ENCODE measurements at regions not wholly inside any gene's neighbourhood (a gene's known extent, or its start where the extent isn't known, plus 50 kb on each side); places are given as distances from the start of the nearest gene placed in this dataset.

GRCh38 chr14:87635442-87635841, 357.5 kb downstream of the GALC start:
- no peak overlapping the region for H3K4me3 Mint-ChIP-seq
- POLR2A ChIA-PET = no interaction called here
- H3K4me1 Mint-ChIP-seq = no peaks in the 10 kb centered on the region
- H3K9me3 Mint-ChIP-seq = no peaks in the 10 kb centered on the region
- DNase-seq (no peak), ATAC-seq (ENCODE audit: low read depth) (no peak)
- intact Hi-C loops (cut with micrococcal nuclease) = no loop called here
- CTCF ChIA-PET = no interaction called here
- H3K27me3 Mint-ChIP-seq = no peaks in the 10 kb centered on the region
- no peak for TF ChIP-seq CTCF (IDR thresholded peaks at IDR 0.05)
- no peaks in the 10 kb centered on the region for H3K36me3 Mint-ChIP-seq (ENCODE audit: low read depth)
- H3K27ac Mint-ChIP-seq = no peak overlapping the region

DNA sequence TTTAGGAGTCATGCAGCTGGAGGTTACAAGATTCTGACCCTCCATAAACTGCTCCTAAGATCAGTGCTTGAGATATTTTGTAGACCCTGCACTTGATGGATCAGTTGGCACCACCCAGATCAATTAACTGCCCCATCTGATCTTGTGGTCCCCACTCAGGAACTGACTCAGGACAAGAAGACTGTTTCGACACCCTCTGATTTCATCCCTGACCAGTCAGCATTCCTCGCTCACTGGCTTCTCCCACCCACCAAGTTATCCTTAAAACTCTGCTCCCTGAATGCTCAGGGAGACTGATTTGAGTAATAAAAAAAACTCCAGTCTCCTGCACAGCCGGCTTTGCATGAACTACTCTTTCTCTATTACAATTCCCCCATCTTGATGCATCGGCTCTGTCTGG, 360.2 kb downstream of the GALC start:
- ChIA-PET POLR2A (no interaction called here), CTCF (no interaction called here)
- DNase-seq (no peak), ATAC-seq (ENCODE audit: low read depth) (no peak)
- H3K36me3 Mint-ChIP-seq (ENCODE audit: low read depth) = no peaks in the 10 kb centered on the region
- H3K27me3 Mint-ChIP-seq = no peaks in the 10 kb centered on the region
- H3K4me3 Mint-ChIP-seq = no peak overlapping the region
- no peaks in the 10 kb centered on the region for H3K4me1 Mint-ChIP-seq
- no peak overlapping the region for H3K27ac Mint-ChIP-seq
- intact Hi-C loops (cut with micrococcal nuclease) = no loop called here
- no peak for TF ChIP-seq CTCF (IDR thresholded peaks at IDR 0.05)
- H3K9me3 Mint-ChIP-seq = peaks cover 2% of the 10 kb centered on the region

GRCh38 chr14:87630846-87631245, 362.1 kb downstream of the GALC start:
- ATAC-seq (ENCODE audit: low read depth) = no peak
- Mint-ChIP-seq H3K9me3 (peaks cover 2% of the 10 kb centered on the region), H3K27ac (no peak overlapping the region), H3K4me3 (no peak overlapping the region), H3K36me3 (ENCODE audit: low read depth) (no peaks in the 10 kb centered on the region), H3K4me1 (no peaks in the 10 kb centered on the region), H3K27me3 (no peaks in the 10 kb centered on the region)
- CTCF ChIA-PET = no interaction called here
- TF ChIP-seq CTCF (IDR thresholded peaks at IDR 0.05) = no peak
- POLR2A ChIA-PET = no interaction called here
- intact Hi-C loops (cut with micrococcal nuclease) = no loop called here
- DNase-seq = no peak

GRCh38 chr14:87629788-87630187, 363.2 kb downstream of the GALC start:
- H3K4me1 Mint-ChIP-seq = no peaks in the 10 kb centered on the region
- H3K27me3 Mint-ChIP-seq = no peaks in the 10 kb centered on the region
- DNase-seq = no peak
- intact Hi-C loops (cut with micrococcal nuclease) = no loop called here
- H3K36me3 Mint-ChIP-seq (ENCODE audit: low read depth) = no peaks in the 10 kb centered on the region
- no peak for TF ChIP-seq CTCF (IDR thresholded peaks at IDR 0.05)
- H3K9me3 Mint-ChIP-seq = peaks cover 2% of the 10 kb centered on the region
- POLR2A ChIA-PET = no interaction called here
- no peak overlapping the region for H3K27ac Mint-ChIP-seq
- CTCF ChIA-PET = no interaction called here
- no peak for ATAC-seq (ENCODE audit: low read depth)
- H3K4me3 Mint-ChIP-seq = no peak overlapping the region

- intact Hi-C loops (cut with micrococcal nuclease) = no loop called here
- Mint-ChIP-seq H3K4me1 (no peaks in the 10 kb centered on the region), H3K27me3 (no peaks in the 10 kb centered on the region), H3K9me3 (peaks cover 2% of the 10 kb centered on the region), H3K36me3 (ENCODE audit: low read depth) (no peaks in the 10 kb centered on the region), H3K4me3 (no peak overlapping the region), H3K27ac (no peak overlapping the region)
- ChIA-PET CTCF (no interaction called here), POLR2A (no interaction called here)
- no peak for TF ChIP-seq CTCF (IDR thresholded peaks at IDR 0.05)
- DNase-seq (no peak), ATAC-seq (ENCODE audit: low read depth) (no peak)
Observed at GRCh38 chr14:87628780-87629179, 364.2 kb downstream of the GALC start.
